Tibial nerve (tissue), 4 donors: ENCODE measurements at regions not wholly inside any gene's neighbourhood (a gene's known extent, or its start where the extent isn't known, plus 50 kb on each side); places are given as distances from the start of the nearest gene placed in this dataset.

Source experiments
- DNase-seq, 2 donors: peaks; one replicate each; pipeline ENCODE4 v3.0.0-alpha.2; 2019; ENCODE audit warnings: low spot score in 2 of 2
- H3K27ac ChIP-seq, 4 donors: fragments of 200-600 bp; sonication (generic) in 3 of 4; one replicate each; pipeline ENCODE4 v1.5.1; 2017 to 2019; ENCODE audit warnings: mild to moderate bottlenecking in 1 of 4
- H3K27me3 ChIP-seq, 2 donors: fragments of 200-600 bp; sonication (generic) in 1 of 2; one replicate each; pipeline versions ENCODE4 v1.5.1 to v1.6.0; 2017 to 2019
- H3K36me3 ChIP-seq, 3 donors: fragments of 200-600 bp; sonication (generic); one replicate each; pipeline ENCODE4 v1.5.1; 2018 to 2019
- H3K4me1 ChIP-seq, 4 donors: fragments of 200-600 bp; sonication (generic) in 3 of 4; one replicate each; pipeline ENCODE4 v1.5.1; 2017 to 2019
- H3K4me3 ChIP-seq, 4 donors: fragments of 200-600 bp; sonication (generic) in 3 of 4; one replicate each; pipeline ENCODE4 v1.5.1; 2017 to 2019; ENCODE audit warnings: mild to moderate bottlenecking in 1 of 4, moderate library complexity in 1 of 4
- H3K9me3 ChIP-seq, 4 donors: fragments of 200-600 bp; sonication (generic) in 3 of 4; one replicate each; pipeline ENCODE4 v1.5.1; 2017 to 2019
- CTCF ChIP-seq, 5 experiments: fragments of 200-600 bp in 3 of 5; fragments of 450-650 bp in 2 of 5; sonication (generic) in 3 of 5; IDR thresholded peaks; one replicate each; pipeline ENCODE4 v1.5.1; 2016 to 2019; ENCODE audit warnings: antibody characterized with exemption in 5 of 5, mild to moderate bottlenecking in 3 of 5, moderate library complexity in 2 of 5
- EP300 ChIP-seq, 2 donors: sonication (generic); formaldehyde crosslinking; IDR thresholded peaks; one replicate each; pipeline ENCODE4 v1.6.1; 2017; ENCODE audit warnings: antibody characterized with exemption in 2 of 2, mild to moderate bottlenecking in 1 of 2
- POLR2A ChIP-seq, 2 donors: fragments of 450-650 bp; IDR thresholded peaks; one replicate each; pipeline ENCODE4 v1.6.1; 2017; ENCODE audit warnings: antibody characterized with exemption in 2 of 2, mild to moderate bottlenecking in 2 of 2, moderate library complexity in 2 of 2
- WGBS, 2 donors: methylation state at CpG; one replicate each; pipeline ENCODE4 v1.1.5; 2018; 5-methylcytosine and 5-hydroxymethylcytosine counted together

GRCh38 chr10:83397806-83398205 lies 741.5 kb upstream of the GHITM start:
- 84 to 90% methylated on average over 1 of the region's 1 CpG for WGBS, 2 donors
- Histone ChIP-seq H3K36me3 (no peaks in the 10 kb centered on the region), H3K4me1 (no peaks in the 10 kb centered on the region), H3K9me3 (no peaks in the 10 kb centered on the region), H3K27me3 (no peaks in the 10 kb centered on the region), H3K4me3 (no peak overlapping the region), H3K27ac (no peak overlapping the region)
- TF ChIP-seq EP300 (IDR thresholded peaks at IDR 0.05) (no peak), POLR2A (IDR thresholded peaks at IDR 0.05) (no peak), CTCF (IDR thresholded peaks at IDR 0.05) (no peak)
- no peak for DNase-seq

GRCh38 chr10:83410570-83410969 lies 728.7 kb upstream of the GHITM start:
- no peaks in the 10 kb centered on the region for H3K9me3 ChIP-seq
- no peak for DNase-seq
- WGBS, 2 donors, result 84 to 87% methylated on average over 2 of the region's 2 CpGs
- TF ChIP-seq POLR2A (IDR thresholded peaks at IDR 0.05) (no peak), EP300 (IDR thresholded peaks at IDR 0.05) (no peak)
- H3K27me3 ChIP-seq, result no peaks in the 10 kb centered on the region
- no peaks in the 10 kb centered on the region for H3K4me1 ChIP-seq
- H3K27ac ChIP-seq, result no peak overlapping the region
- no peaks in the 10 kb centered on the region for H3K36me3 ChIP-seq
- no peak overlapping the region for H3K4me3 ChIP-seq

- TF ChIP-seq POLR2A (IDR thresholded peaks at IDR 0.05), result no peak
- no peak for TF ChIP-seq CTCF (IDR thresholded peaks at IDR 0.05)
- TF ChIP-seq EP300 (IDR thresholded peaks at IDR 0.05), result no peak
- Histone ChIP-seq H3K4me1 (no peaks in the 10 kb centered on the region), H3K27ac (no peak overlapping the region), H3K9me3 (no peaks in the 10 kb centered on the region), H3K4me3 (no peak overlapping the region), H3K27me3 (no peaks in the 10 kb centered on the region), H3K36me3 (no peaks in the 10 kb centered on the region)
- 77 to 81% methylated on average over 2 of the region's 2 CpGs for WGBS, 2 donors
- DNase-seq, result no peak
These were observed 714.0 kb upstream of the GHITM start for GRCh38 chr10:83425306-83425705.

GRCh38 chr10:83427101-83427500 lies 712.2 kb upstream of the GHITM start:
- no peak for DNase-seq
- TF ChIP-seq EP300 (IDR thresholded peaks at IDR 0.05) (no peak), POLR2A (IDR thresholded peaks at IDR 0.05) (no peak), CTCF (IDR thresholded peaks at IDR 0.05) (no peak)
- 71 to 75% methylated on average over 4 of the region's 4 CpGs for WGBS, 2 donors

GRCh38 chr10:83432261-83433045 lies 706.9 kb upstream of the GHITM start:
- no peak for DNase-seq
- WGBS, 2 donors, result 82 to 84% methylated on average over 8 of the region's 8 CpGs
- TF ChIP-seq EP300 (IDR thresholded peaks at IDR 0.05) (no peak), POLR2A (IDR thresholded peaks at IDR 0.05) (no peak), CTCF (IDR thresholded peaks at IDR 0.05) (no peak)
- Histone ChIP-seq H3K27me3 (no peaks in the 10 kb centered on the region), H3K4me1 (no peaks in the 10 kb centered on the region), H3K9me3 (no peaks in the 10 kb centered on the region), H3K27ac (no peak overlapping the region), H3K4me3 (no peak overlapping the region), H3K36me3 (no peaks in the 10 kb centered on the region)

More at GRCh38 chr10:83427101-83427500, 712.2 kb upstream of the GHITM start:
- H3K36me3 ChIP-seq, result no peaks in the 10 kb centered on the region
- no peaks in the 10 kb centered on the region for H3K27me3 ChIP-seq
- no peaks in the 10 kb centered on the region for H3K4me1 ChIP-seq
- H3K4me3 ChIP-seq, result no peak overlapping the region
- H3K9me3 ChIP-seq, result no peaks in the 10 kb centered on the region
- H3K27ac ChIP-seq, result no peak overlapping the region
